Mesenchymal stem cell (in vitro differentiated cells and primary cell): ENCODE measurements at regions not wholly inside any gene's neighbourhood (a gene's known extent, or its start where the extent isn't known, plus 50 kb on each side); places are given as distances from the start of the nearest gene placed in this dataset.

ENCODE experiments used
- DNase-seq: peaks from one replicate; pipeline ENCODE4 v3.0.0-alpha.2; 2013
- H2AFZ ChIP-seq: one replicate; pipeline ENCODE4 v1.6.1; 2013; ENCODE audit warnings: low read depth, mild to moderate bottlenecking, control low read depth, inconsistent platforms, low read length, moderate library complexity
- H2AK5ac ChIP-seq: 2 replicates; pipeline ENCODE4 v1.6.1; 2013; ENCODE audit warnings: low read length, moderate library complexity, mild to moderate bottlenecking, inconsistent platforms; ENCODE audit not compliant: severe bottlenecking
- H2BK120ac ChIP-seq: one replicate; pipeline ENCODE4 v1.6.1; 2013; ENCODE audit warnings: low read depth, mild to moderate bottlenecking, inconsistent platforms, low read length, moderate library complexity
- H2BK12ac ChIP-seq, 2 experiments: one replicate each; pipeline ENCODE4 v1.6.1; 2013; ENCODE audit warnings: inconsistent platforms in 2 of 2, low read length in 2 of 2, mild to moderate bottlenecking in 2 of 2, moderate library complexity in 2 of 2, control low read depth in 1 of 2
- H2BK15ac ChIP-seq: one replicate; pipeline ENCODE4 v1.6.1; 2013; ENCODE audit warnings: mild to moderate bottlenecking, low read depth, inconsistent platforms; ENCODE audit not compliant: poor library complexity, severe bottlenecking
- H2BK5ac ChIP-seq: 2 replicates; pipeline ENCODE4 v1.6.1; 2013; ENCODE audit warnings: low read depth, mild to moderate bottlenecking, low read length, control low read depth, inconsistent platforms; ENCODE audit not compliant: poor library complexity, severe bottlenecking
- H3K14ac ChIP-seq, 2 experiments: one replicate each; pipeline ENCODE4 v1.6.1; 2013; ENCODE audit warnings: inconsistent platforms in 2 of 2, low read length in 2 of 2, control low read depth in 1 of 2, mild to moderate bottlenecking in 1 of 2, moderate library complexity in 1 of 2
- H3K18ac ChIP-seq, 2 experiments: one replicate each; pipeline ENCODE4 v1.6.1; 2013; ENCODE audit warnings: inconsistent platforms in 2 of 2, low read length in 2 of 2, control low read depth in 1 of 2, low read depth in 1 of 2, mild to moderate bottlenecking in 1 of 2
- H3K23ac ChIP-seq, 2 experiments: one replicate each; pipeline ENCODE4 v1.6.1; 2013; ENCODE audit warnings: inconsistent platforms in 2 of 2, low read length in 2 of 2, mild to moderate bottlenecking in 2 of 2, moderate library complexity in 2 of 2, control low read depth in 1 of 2
- H3K27ac ChIP-seq: 2 replicates; pipeline ENCODE4 v1.5.1; 2013; ENCODE audit warnings: mild to moderate bottlenecking, moderate library complexity, low read length, control low read depth, inconsistent platforms; ENCODE audit not compliant: poor library complexity, severe bottlenecking
- H3K27me3 ChIP-seq, 2 experiments: 2 replicates each; pipeline versions ENCODE4 v1.6.1 to v1.7.0; 2013; ENCODE audit warnings: low read length in 2 of 2, mild to moderate bottlenecking in 2 of 2, moderate library complexity in 2 of 2, control low read depth in 1 of 2, inconsistent platforms in 1 of 2; ENCODE audit not compliant: control insufficient read depth in 1 of 2, insufficient read depth in 1 of 2
- H3K36me3 ChIP-seq, 2 experiments: 2 replicates each; pipeline versions ENCODE4 v1.6.1 to v1.7.0; 2013; ENCODE audit warnings: low read length in 2 of 2, control low read depth in 1 of 2, inconsistent platforms in 1 of 2, low read depth in 1 of 2, mild to moderate bottlenecking in 1 of 2; ENCODE audit not compliant: insufficient read depth in 2 of 2, control insufficient read depth in 1 of 2
- H3K4ac ChIP-seq, 2 experiments: one replicate each; pipeline ENCODE4 v1.6.1; 2013; ENCODE audit warnings: inconsistent platforms in 2 of 2, low read length in 2 of 2, mild to moderate bottlenecking in 2 of 2, moderate library complexity in 2 of 2, control low read depth in 1 of 2, low read depth in 1 of 2
- H3K4me1 ChIP-seq: 2 replicates; pipeline ENCODE4 v1.6.1; 2013; ENCODE audit warnings: low read depth, low read length, control low read depth; ENCODE audit not compliant: control insufficient read depth, insufficient read depth
- H3K4me2 ChIP-seq: 2 replicates; pipeline ENCODE4 v1.6.1; 2013; ENCODE audit warnings: low read length, mild to moderate bottlenecking, inconsistent platforms; ENCODE audit not compliant: poor library complexity, severe bottlenecking
- H3K4me3 ChIP-seq, 2 experiments: 2 replicates each; pipeline versions ENCODE4 v1.5.1 to v1.7.0; 2013; ENCODE audit warnings: low read length in 2 of 2, mild to moderate bottlenecking in 2 of 2, control low read depth in 1 of 2, low read depth in 1 of 2; ENCODE audit not compliant: insufficient read depth in 1 of 2
- H3K79me1 ChIP-seq: replicated peaks from 2 replicates; pipeline ENCODE4 v1.6.1; 2013; ENCODE audit warnings: mild to moderate bottlenecking, control low read depth, low read length, inconsistent platforms; ENCODE audit not compliant: poor library complexity, severe bottlenecking
- H3K9ac ChIP-seq: 2 replicates; pipeline ENCODE4 v1.7.0; 2013; ENCODE audit warnings: mild to moderate bottlenecking, low read length, moderate library complexity
- H3K9me3 ChIP-seq: 2 replicates; pipeline ENCODE4 v1.7.0; 2013; ENCODE audit warnings: mild to moderate bottlenecking, low read length; ENCODE audit not compliant: control insufficient read depth
- H4K8ac ChIP-seq: one replicate; pipeline ENCODE4 v1.6.1; 2013; ENCODE audit warnings: inconsistent platforms, mild to moderate bottlenecking, low read length, moderate library complexity
- H4K91ac ChIP-seq: one replicate; pipeline ENCODE4 v1.6.1; 2013; ENCODE audit warnings: mild to moderate bottlenecking, low read length, inconsistent platforms
- whole genome bisulfite sequencing: methylation state at CpG from one replicate; pipeline ENCODE4 v1.1.7; 2013; ENCODE audit warnings: mixed read lengths; 5-methylcytosine and 5-hydroxymethylcytosine counted together

- no peak overlapping the region for H2BK120ac ChIP-seq
- H2BK15ac ChIP-seq, result no peak overlapping the region
- no peak overlapping the region for H3K18ac ChIP-seq
- H3K36me3 ChIP-seq, result no peaks in the 10 kb centered on the region
- H3K27me3 ChIP-seq, result no peaks in the 10 kb centered on the region
- H2AFZ ChIP-seq, result no peak overlapping the region
- H2AK5ac ChIP-seq, result no peak overlapping the region
- no peak overlapping the region for H2BK5ac ChIP-seq
- H4K8ac ChIP-seq, result no peak overlapping the region
- H3K79me1 ChIP-seq, result no peaks in the 10 kb centered on the region
- DNase-seq, result no peak
- H3K27ac ChIP-seq, result no peak overlapping the region
- no peak overlapping the region for H3K4me3 ChIP-seq
- no peak overlapping the region for H2BK12ac ChIP-seq
- no peak overlapping the region for H3K4me2 ChIP-seq
- H3K4ac ChIP-seq, result no peak overlapping the region
- no peak overlapping the region for H3K23ac ChIP-seq
- WGBS, result 100% methylated on average over 1 of the region's 3 CpGs
- H3K9me3 ChIP-seq, result no peaks in the 10 kb centered on the region
- H3K4me1 ChIP-seq, result no peaks in the 10 kb centered on the region
- no peak overlapping the region for H3K9ac ChIP-seq
- H3K14ac ChIP-seq, result no peak overlapping the region
- no peak overlapping the region for H4K91ac ChIP-seq
Measured at GRCh38 chr13:78033509-78033908, 114.9 kb upstream of the EDNRB start.

GRCh38 chr13:78032132-78032531 is 113.5 kb upstream of the EDNRB start:
- Histone ChIP-seq H3K36me3 (no peaks in the 10 kb centered on the region), H3K4me2 (no peak overlapping the region), H3K27ac (no peak overlapping the region), H3K18ac (no peak overlapping the region), H3K79me1 (no peaks in the 10 kb centered on the region), H2AFZ (no peak overlapping the region), H2BK5ac (no peak overlapping the region), H3K23ac (no peak overlapping the region), H2AK5ac (no peak overlapping the region), H4K91ac (no peak overlapping the region), H3K4ac (no peak overlapping the region), H4K8ac (no peak overlapping the region), H3K4me1 (no peaks in the 10 kb centered on the region), H2BK120ac (no peak overlapping the region), H3K14ac (no peak overlapping the region), H3K4me3 (no peak overlapping the region), H3K9ac (no peak overlapping the region), H3K9me3 (no peaks in the 10 kb centered on the region), H2BK15ac (no peak overlapping the region), H3K27me3 (no peaks in the 10 kb centered on the region), H2BK12ac (no peak overlapping the region)
- DNase-seq, result no peak

- H2AFZ ChIP-seq, result no peak overlapping the region
- H3K9ac ChIP-seq, result no peak overlapping the region
- H4K8ac ChIP-seq, result no peak overlapping the region
- no peak overlapping the region for H3K18ac ChIP-seq
- no peak overlapping the region for H3K4me2 ChIP-seq
- no peak overlapping the region for H2BK15ac ChIP-seq
- H3K4me3 ChIP-seq, result no peak overlapping the region
- H3K4ac ChIP-seq, result no peak overlapping the region
- H2AK5ac ChIP-seq, result no peak overlapping the region
- no peak for DNase-seq
- no peak overlapping the region for H2BK120ac ChIP-seq
- H4K91ac ChIP-seq, result no peak overlapping the region
- H3K27me3 ChIP-seq, result no peaks in the 10 kb centered on the region
- H3K4me1 ChIP-seq, result no peaks in the 10 kb centered on the region
- H3K14ac ChIP-seq, result no peak overlapping the region
- H2BK12ac ChIP-seq, result no peak overlapping the region
- no peaks in the 10 kb centered on the region for H3K9me3 ChIP-seq
- H3K36me3 ChIP-seq, result no peaks in the 10 kb centered on the region
- H3K79me1 ChIP-seq, result no peaks in the 10 kb centered on the region
- H3K27ac ChIP-seq, result no peak overlapping the region
- H3K23ac ChIP-seq, result no peak overlapping the region
- no peak overlapping the region for H2BK5ac ChIP-seq
- 100% methylated on average over 1 of the region's 2 CpGs for WGBS
Measured at GRCh38 chr13:78030341-78030896, 111.8 kb upstream of the EDNRB start.

DNA sequence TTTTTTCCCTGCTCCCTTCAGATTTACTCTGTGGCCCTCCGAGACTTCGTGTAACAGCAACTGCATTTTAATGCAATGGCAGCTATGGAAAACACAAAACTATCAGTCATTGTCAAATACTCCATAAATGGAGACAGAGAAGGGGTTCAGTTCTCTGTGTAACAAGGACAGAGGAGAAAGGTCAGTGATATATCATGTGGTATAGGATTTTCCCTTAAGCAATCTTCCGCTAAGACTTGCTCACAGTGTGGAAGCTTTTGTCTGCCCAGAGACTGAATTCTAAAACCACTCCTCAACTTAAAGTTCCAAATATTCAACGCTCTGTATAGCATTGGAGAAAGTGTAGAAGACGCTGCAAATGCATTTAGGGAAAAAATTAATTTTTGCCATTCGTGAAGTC is 111.3 kb upstream of the EDNRB start:
- Histone ChIP-seq H2AFZ (no peak overlapping the region), H4K8ac (no peak overlapping the region), H4K91ac (no peak overlapping the region), H3K18ac (no peak overlapping the region), H2BK12ac (no peak overlapping the region), H3K9ac (no peak overlapping the region), H3K27me3 (no peaks in the 10 kb centered on the region), H3K23ac (no peak overlapping the region), H3K4me3 (no peak overlapping the region), H2BK120ac (no peak overlapping the region), H2BK15ac (no peak overlapping the region), H3K27ac (no peak overlapping the region), H3K36me3 (no peaks in the 10 kb centered on the region), H2AK5ac (no peak overlapping the region), H3K79me1 (no peaks in the 10 kb centered on the region), H3K9me3 (no peaks in the 10 kb centered on the region), H3K14ac (no peak overlapping the region), H3K4me1 (no peaks in the 10 kb centered on the region), H3K4ac (no peak overlapping the region), H3K4me2 (no peak overlapping the region), H2BK5ac (no peak overlapping the region)
- WGBS, result 100% methylated on average over 1 of the region's 6 CpGs
- no peak for DNase-seq
